H1 (cell line): ENCODE measurements at regions not wholly inside any gene's neighbourhood (a gene's known extent, or its start where the extent isn't known, plus 50 kb on each side); places are given as distances from the start of the nearest gene placed in this dataset.

Experiments
- CTCF ChIA-PET: fragments of 300-600 bp; sonication (Branson Sonifier 250); formaldehyde crosslinking; loops from one replicate; lab custom pipeline; 2021; ENCODE audit not compliant: partially characterized antibody; lab: Charles Lee
- POLR2A ChIA-PET: fragments of 300-600 bp; sonication (Branson Sonifier 250); formaldehyde crosslinking; loops from one replicate; lab custom pipeline; 2021; ENCODE audit warnings: inconsistent platforms; ENCODE audit not compliant: partially characterized antibody; lab: Charles Lee
- DNase-seq, 2 experiments: peaks; one replicate each; pipeline versions ENCODE4 v3.0.0 to v3.0.0-alpha.2; 2010 to 2022; ENCODE audit warnings: low spot score in 2 of 2, low read depth in 1 of 2, mixed read lengths in 1 of 2
- FAIRE-seq: peaks from 2 replicates; lab custom pipeline; 2011; peaks lifted over from hg19 to GRCh38; lab: Jason Lieb, UNC
- H2AFZ ChIP-seq: 2 replicates; pipeline ENCODE4 v1.8.1; 2012; ENCODE audit warnings: low read length, inconsistent platforms
- H2AK5ac ChIP-seq: 2 replicates; pipeline ENCODE4 v1.6.1; 2013; ENCODE audit warnings: low read depth, low read length
- H2BK120ac ChIP-seq: replicated peaks from 2 replicates; pipeline ENCODE3; 2013; ENCODE audit warnings: low read depth, low read length, inconsistent platforms
- H2BK12ac ChIP-seq: 2 replicates; pipeline ENCODE4 v1.6.1; 2013; ENCODE audit warnings: low read depth, low read length
- H2BK15ac ChIP-seq: 2 replicates; pipeline ENCODE4 v1.6.1; 2013; ENCODE audit warnings: low read length
- H2BK20ac ChIP-seq: 2 replicates; pipeline ENCODE4 v1.6.1; 2013; ENCODE audit warnings: low read length
- H2BK5ac ChIP-seq: 2 replicates; pipeline ENCODE4 v1.6.1; 2013; ENCODE audit warnings: low read depth, low read length
- H3K14ac ChIP-seq: 2 replicates; pipeline ENCODE4 v1.6.1; 2013; ENCODE audit warnings: inconsistent platforms; ENCODE audit not compliant: insufficient read length
- H3K18ac ChIP-seq: 2 replicates; pipeline ENCODE4 v1.6.1; 2013; ENCODE audit warnings: low read length; ENCODE audit errors: extremely low read depth
- H3K23ac ChIP-seq: 2 replicates; pipeline ENCODE4 v1.6.1; 2013; ENCODE audit warnings: inconsistent platforms; ENCODE audit not compliant: insufficient read length
- H3K23me2 ChIP-seq: 2 replicates; pipeline ENCODE4 v1.6.1; 2013; ENCODE audit warnings: low read depth, low read length
- H3K27ac ChIP-seq: 2 replicates; pipeline ENCODE4 v1.6.1; 2011; ENCODE audit warnings: low read depth, low read length, inconsistent platforms
- H3K27me3 ChIP-seq, 4 experiments: replicated peaks in 1 of 4; 1 replicate in 1 of 4; 2 replicates in 3 of 4; pipeline versions ENCODE4 v1.6.1 to v1.8.1; 2011 to 2013; ENCODE audit warnings: low read length in 3 of 4, mild to moderate bottlenecking in 3 of 4, inconsistent platforms in 2 of 4, mixed read lengths in 2 of 4, moderate library complexity in 1 of 4; ENCODE audit not compliant: control insufficient read depth in 3 of 4, insufficient read depth in 3 of 4; ENCODE audit errors: extremely low read depth in 1 of 4
- H3K36me3 ChIP-seq, 4 experiments: 2 replicates each; pipeline versions ENCODE4 v1.6.1 to v1.8.1; 2011 to 2013; ENCODE audit warnings: mild to moderate bottlenecking in 4 of 4, low read length in 3 of 4, moderate library complexity in 2 of 4, control low read depth in 1 of 4, inconsistent platforms in 1 of 4; ENCODE audit not compliant: insufficient read depth in 4 of 4, control insufficient read depth in 2 of 4
- H3K4ac ChIP-seq: replicated peaks from 2 replicates; pipeline ENCODE3; 2013; ENCODE audit warnings: low read length, low read depth, mixed read lengths, inconsistent platforms; ENCODE audit not compliant: insufficient read length
- H3K4me1 ChIP-seq, 4 experiments: replicated peaks in 1 of 4; 1 replicate in 1 of 4; 2 replicates in 3 of 4; pipeline versions ENCODE4 v1.6.1 to v1.8.1; 2011 to 2013; ENCODE audit warnings: low read length in 3 of 4, inconsistent platforms in 2 of 4, mixed read lengths in 1 of 4; ENCODE audit not compliant: insufficient read depth in 4 of 4, control insufficient read depth in 3 of 4
- H3K4me2 ChIP-seq, 2 experiments: 2 replicates each; pipeline versions ENCODE4 v1.6.1 to v1.8.1; 2011 to 2013; ENCODE audit warnings: low read depth in 2 of 2, low read length in 2 of 2, control low read depth in 1 of 2, inconsistent platforms in 1 of 2, mild to moderate bottlenecking in 1 of 2; ENCODE audit not compliant: insufficient read depth in 1 of 2
- H3K4me3 ChIP-seq, 4 experiments: fragments of 200-600, 300-600 bp in 1 of 4; sonication (generic), shearing (Covaris generic), sonication (Bioruptor Twin) in 1 of 4; 2 replicates each; pipeline versions ENCODE4 v1.5.1 to v1.8.1; 2011 to 2016; ENCODE audit warnings: low read length in 4 of 4, low read depth in 3 of 4, control low read depth in 2 of 4, inconsistent platforms in 2 of 4, mild to moderate bottlenecking in 2 of 4, mixed read lengths in 1 of 4, moderate library complexity in 1 of 4; ENCODE audit not compliant: insufficient read depth in 2 of 4; ENCODE audit errors: extremely low read depth in 1 of 4
- H3K56ac ChIP-seq: replicated peaks from 2 replicates; pipeline ENCODE3; 2013; ENCODE audit warnings: low read depth, mild to moderate bottlenecking, mixed read lengths, low read length, inconsistent platforms; ENCODE audit not compliant: insufficient read length
- H3K79me1 ChIP-seq: 2 replicates; pipeline ENCODE4 v1.6.1; 2013; ENCODE audit warnings: low read depth, low read length, control low read depth
- H3K79me2 ChIP-seq, 2 experiments: 2 replicates each; pipeline versions ENCODE4 v1.6.1 to v1.8.1; 2012 to 2013; ENCODE audit warnings: low read length in 2 of 2, mild to moderate bottlenecking in 2 of 2, inconsistent platforms in 1 of 2; ENCODE audit not compliant: insufficient read depth in 2 of 2, control insufficient read depth in 1 of 2
- H3K9ac ChIP-seq, 4 experiments: replicated peaks in 1 of 4; 1 replicate in 1 of 4; 2 replicates in 3 of 4; pipeline versions ENCODE4 v1.6.1 to v1.8.1; 2011 to 2013; ENCODE audit warnings: low read depth in 3 of 4, low read length in 3 of 4, control low read depth in 2 of 4, mild to moderate bottlenecking in 2 of 4, moderate library complexity in 2 of 4, inconsistent platforms in 1 of 4; ENCODE audit errors: extremely low read depth in 1 of 4
- H3K9me3 ChIP-seq, 2 experiments: 2 replicates each; pipeline versions ENCODE4 v1.6.1 to v1.8.1; 2012 to 2013; ENCODE audit warnings: mild to moderate bottlenecking in 2 of 2, moderate library complexity in 2 of 2, control low read depth in 1 of 2, inconsistent platforms in 1 of 2, low read depth in 1 of 2, low read length in 1 of 2, mixed read lengths in 1 of 2; ENCODE audit not compliant: insufficient read depth in 2 of 2
- H4K20me1 ChIP-seq, 2 experiments: replicated peaks in 1 of 2; 2 replicates each; pipeline versions ENCODE3 to v1.8.1; 2011 to 2013; ENCODE audit warnings: inconsistent platforms in 2 of 2, low read length in 2 of 2, mild to moderate bottlenecking in 1 of 2; ENCODE audit not compliant: insufficient read depth in 2 of 2, control insufficient read depth in 1 of 2
- H4K5ac ChIP-seq: 2 replicates; pipeline ENCODE4 v1.6.1; 2013; ENCODE audit warnings: low read length, low read depth, mixed read lengths, inconsistent platforms; ENCODE audit not compliant: insufficient read length
- H4K8ac ChIP-seq: 2 replicates; pipeline ENCODE4 v1.8.0; 2013; ENCODE audit warnings: mild to moderate bottlenecking, moderate library complexity, low read length, inconsistent platforms; ENCODE audit not compliant: insufficient read depth; ENCODE audit errors: extremely low read depth
- H4K91ac ChIP-seq: replicated peaks from 2 replicates; pipeline ENCODE3; 2013; ENCODE audit warnings: low read length, mixed read lengths, inconsistent platforms; ENCODE audit not compliant: insufficient read length
- POU5F1 ChIP-seq: IDR thresholded peaks from 2 replicates; pipeline ENCODE4 v1.6.1; 2011; ENCODE audit warnings: low read depth, mild to moderate bottlenecking, low read length, moderate library complexity
- WGBS, 2 experiments: shearing (Covaris generic) in 1 of 2; methylation state at CpG; one replicate each; pipeline versions ENCODE4 v1.1.6 to v1.1.7; 2013 to 2015; ENCODE audit warnings: low lambda C conversion rate in 2 of 2, mixed read lengths in 2 of 2, inconsistent platforms in 1 of 2, low coverage in 1 of 2, missing lambda C conversion rate in 1 of 2; ENCODE audit not compliant: insufficient replicate concordance in 2 of 2, insufficient coverage in 1 of 2, insufficient read length in 1 of 2; ENCODE audit errors: extremely low coverage in 1 of 2, missing lambda C conversion rate in 1 of 2; 5-methylcytosine and 5-hydroxymethylcytosine counted together
- TF ChIP-seq, protein P1 (sequence below): IDR thresholded peaks from 2 replicates; pipeline ENCODE4 v1.6.1; 2012; ENCODE audit warnings: inconsistent platforms

DNA sequence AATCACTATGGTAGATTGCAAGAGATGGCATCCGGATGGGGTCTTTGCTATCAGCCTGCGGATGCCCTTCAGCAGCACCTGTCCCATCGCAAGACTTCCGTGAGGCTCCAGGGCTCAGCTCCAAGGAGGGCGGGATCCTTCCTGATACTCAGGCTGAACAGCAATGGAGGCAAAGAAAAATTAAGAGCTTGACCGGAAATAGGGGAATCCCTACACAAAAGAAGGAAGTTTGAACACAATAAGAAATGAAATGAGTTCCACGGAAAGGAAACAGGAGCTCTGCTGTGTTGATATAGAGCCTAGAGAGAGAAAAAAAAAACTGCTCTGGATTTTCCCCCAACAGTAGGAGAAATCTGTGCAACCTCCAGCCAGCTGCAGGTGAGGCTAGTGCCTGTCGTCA is 91.9 kb downstream of the ARL4C start:
- Histone ChIP-seq H3K9ac (no peak overlapping the region), H3K18ac (no peak overlapping the region), H4K20me1 (no peaks in the 10 kb centered on the region), H3K4me1 (no peaks in the 10 kb centered on the region), H4K91ac (no peak overlapping the region), H3K14ac (no peak overlapping the region), H4K8ac (no peak overlapping the region), H3K9me3 (no peaks in the 10 kb centered on the region), H2AFZ (no peak overlapping the region), H3K36me3 (no peaks in the 10 kb centered on the region), H2BK20ac (no peak overlapping the region), H3K79me2 (no peaks in the 10 kb centered on the region), H3K4ac (no peak overlapping the region), H3K27ac (no peak overlapping the region), H3K23ac (no peak overlapping the region), H3K27me3 (no peaks in the 10 kb centered on the region), H3K56ac (no peak overlapping the region), H2BK5ac (no peak overlapping the region), H3K79me1 (no peaks in the 10 kb centered on the region), H3K4me2 (no peak overlapping the region), H2BK15ac (no peak overlapping the region), H4K5ac (no peak overlapping the region), H3K4me3 (no peak overlapping the region), H2BK120ac (no peak overlapping the region), H2AK5ac (no peak overlapping the region), H3K23me2 (no peaks in the 10 kb centered on the region), H2BK12ac (no peak overlapping the region)
- ChIA-PET POLR2A (interaction anchor here (0.7 kb wide), 1 partner anchor 1902 kb away, joined by 3 read pairs; no protein-coding TSS in a partner anchor), CTCF (no interaction called here)
- DNase-seq (no peak), FAIRE-seq (no peak)
- WGBS, 2 experiments: 92% methylated on average over 8 of the region's 8 CpGs; no CpG with 5 or more reads in 1 of the 2 experiments
- TF ChIP-seq, protein P1, sequence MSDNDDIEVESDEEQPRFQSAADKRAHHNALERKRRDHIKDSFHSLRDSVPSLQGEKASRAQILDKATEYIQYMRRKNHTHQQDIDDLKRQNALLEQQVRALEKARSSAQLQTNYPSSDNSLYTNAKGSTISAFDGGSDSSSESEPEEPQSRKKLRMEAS: no peak
- no peak for TF ChIP-seq POU5F1
